ENCODE measurements at regions not wholly inside any gene's neighbourhood (a gene's known extent, or its start where the extent isn't known, plus 50 kb on each side); places are given as distances from the start of the nearest gene placed in this dataset.

- no peak for DNase-seq
Measured at GRCh38 chr5:18117968-18118367, 483.7 kb downstream of the TAF11L14 start.

GRCh38 chr5:18119156-18119785 lies 485.0 kb downstream of the TAF11L14 start:
- DNase-seq: no peak

- DNase-seq: no peak
Measured at GRCh38 chr5:18141222-18141621, 507.0 kb downstream of the TAF11L14 start.

GRCh38 chr5:18142831-18143230 lies 508.6 kb downstream of the TAF11L14 start:
- DNase-seq: no peak

- no peak for DNase-seq
Measured at GRCh38 chr5:18152671-18153070, 518.4 kb downstream of the TAF11L14 start.

GRCh38 chr5:18158166-18158565 lies 523.9 kb downstream of the TAF11L14 start:
- no peak for DNase-seq

GRCh38 chr5:18159331-18159730 lies 525.1 kb downstream of the TAF11L14 start:
- no peak for DNase-seq

- no peak for DNase-seq
Measured at GRCh38 chr5:18171684-18172083, 537.4 kb downstream of the TAF11L14 start.

GRCh38 chr5:18179579-18179978 lies 545.3 kb downstream of the TAF11L14 start:
- no peak for DNase-seq

- DNase-seq: no peak
Measured at GRCh38 chr5:18181575-18181974, 547.3 kb downstream of the TAF11L14 start.

- no peak for DNase-seq
Measured at GRCh38 chr5:18195910-18196309, 561.6 kb downstream of the TAF11L14 start.

GRCh38 chr5:18197734-18198133 lies 563.5 kb downstream of the TAF11L14 start:
- DNase-seq: no peak

GRCh38 chr5:18202164-18202563 lies 567.9 kb downstream of the TAF11L14 start:
- DNase-seq: no peak

GRCh38 chr5:18203296-18203695 lies 569.0 kb downstream of the TAF11L14 start:
- no peak for DNase-seq

- DNase-seq: no peak
Measured at GRCh38 chr5:18213666-18214065, 579.4 kb downstream of the TAF11L14 start.

GRCh38 chr5:18216016-18216415 lies 581.8 kb downstream of the TAF11L14 start:
- DNase-seq: no peak

- no peak for DNase-seq
Measured at GRCh38 chr5:18216729-18217128, 582.5 kb downstream of the TAF11L14 start.

GRCh38 chr5:18219241-18219640 lies 585.0 kb downstream of the TAF11L14 start:
- no peak for DNase-seq

GRCh38 chr5:18220631-18221030 lies 586.4 kb downstream of the TAF11L14 start:
- DNase-seq: no peak

- DNase-seq: no peak
Measured at GRCh38 chr5:18236386-18236785, 602.1 kb downstream of the TAF11L14 start.

- no peak for DNase-seq
Measured at GRCh38 chr5:18238321-18238720, 604.1 kb downstream of the TAF11L14 start.

GRCh38 chr5:18240971-18241370 lies 606.7 kb downstream of the TAF11L14 start:
- DNase-seq: no peak

- no peak for DNase-seq
Measured at GRCh38 chr5:18243846-18244245, 609.6 kb downstream of the TAF11L14 start.

- no peak for DNase-seq
Measured at GRCh38 chr5:18244309-18244708, 610.0 kb downstream of the TAF11L14 start.

- DNase-seq: no peak
Measured at GRCh38 chr5:18252559-18252958, 618.3 kb downstream of the TAF11L14 start.

Measured in stimulated activated CD8-positive, alpha-beta memory T cell treated with anti-CD3 and anti-CD28 coated beads, Interleukin-4, amount 100 ng/mL, for 48 hours (primary cell).